Putamen (tissue), 1 donor: ENCODE measurements at regions not wholly inside any gene's neighbourhood (a gene's known extent, or its start where the extent isn't known, plus 50 kb on each side); places are given as distances from the start of the nearest gene placed in this dataset.

ENCODE experiments used
- DNase-seq: peaks from one replicate; pipeline ENCODE4 v3.0.0-alpha.2; 2016; ENCODE audit warnings: low spot score

GRCh38 chr12:88417531-88417930, 162.7 kb downstream of the KITLG start:
- DNase-seq = no peak

DNA sequence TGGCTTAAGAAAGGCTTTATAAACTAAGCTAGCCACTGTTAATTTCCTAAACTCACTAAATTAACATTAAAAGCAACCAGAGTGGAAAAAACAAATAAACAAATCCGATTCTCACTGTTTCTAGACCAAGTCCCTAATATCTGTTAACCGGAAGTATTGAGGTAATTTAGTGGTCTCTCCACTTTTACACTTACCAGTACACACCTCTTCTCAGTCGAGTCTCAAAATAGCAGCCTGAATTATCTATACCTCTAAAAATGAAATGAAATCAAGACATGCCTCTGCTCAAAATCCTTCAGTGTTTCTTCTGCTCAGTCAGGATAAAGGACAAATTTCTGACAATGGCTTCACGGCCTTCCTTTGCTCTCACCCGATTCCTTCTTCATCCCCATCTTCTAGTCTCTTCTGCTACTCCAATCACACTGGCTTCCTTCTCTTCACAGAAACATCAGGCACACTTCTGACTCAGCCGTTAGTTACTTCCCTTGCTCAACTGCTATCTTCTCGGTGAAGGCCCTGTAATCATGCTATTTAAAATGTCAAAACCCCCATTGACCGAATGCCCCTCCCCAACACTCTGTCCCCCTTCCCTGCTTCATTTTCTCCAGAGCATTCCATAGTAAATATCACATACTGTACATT, 161.3 kb downstream of the KITLG start:
- no peak for DNase-seq

DNA sequence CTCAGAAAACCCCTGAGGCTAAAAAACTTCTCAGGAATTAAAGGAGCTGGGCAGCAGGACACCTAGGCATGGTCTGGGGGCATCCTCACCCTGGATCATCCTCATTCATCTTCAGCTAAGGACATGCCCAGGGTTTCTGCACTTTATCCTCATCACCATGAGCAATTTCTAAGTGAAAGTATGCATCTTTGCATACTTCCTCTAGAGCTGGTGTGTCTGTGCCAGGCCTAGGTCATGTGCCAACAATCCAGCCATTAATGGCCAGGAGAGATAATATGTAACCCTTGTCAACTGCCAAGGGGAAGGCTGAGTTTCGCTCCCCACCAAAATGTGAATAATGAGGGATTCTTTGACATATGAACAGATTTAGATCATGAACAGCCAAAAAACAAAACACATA, 160.5 kb downstream of the KITLG start:
- no peak for DNase-seq

DNA sequence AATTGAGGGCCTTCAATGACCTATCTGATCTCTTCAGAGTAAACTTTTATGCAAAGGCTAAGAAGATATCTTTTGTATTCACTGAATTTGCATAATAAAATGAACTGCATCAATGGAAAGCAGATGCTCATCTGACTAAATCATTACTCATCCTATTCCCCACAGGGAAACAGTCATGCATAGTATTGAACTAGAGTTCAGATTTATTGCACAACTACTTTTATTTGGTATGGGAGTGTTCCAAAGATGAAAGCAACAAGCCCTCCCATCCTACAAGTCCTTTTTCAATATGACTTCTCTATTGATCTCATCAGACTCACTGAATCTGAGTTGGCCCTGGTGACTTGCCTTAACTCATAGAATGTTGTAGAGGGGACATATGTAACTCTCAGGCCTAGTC, 159.8 kb downstream of the KITLG start:
- DNase-seq = no peak

DNA sequence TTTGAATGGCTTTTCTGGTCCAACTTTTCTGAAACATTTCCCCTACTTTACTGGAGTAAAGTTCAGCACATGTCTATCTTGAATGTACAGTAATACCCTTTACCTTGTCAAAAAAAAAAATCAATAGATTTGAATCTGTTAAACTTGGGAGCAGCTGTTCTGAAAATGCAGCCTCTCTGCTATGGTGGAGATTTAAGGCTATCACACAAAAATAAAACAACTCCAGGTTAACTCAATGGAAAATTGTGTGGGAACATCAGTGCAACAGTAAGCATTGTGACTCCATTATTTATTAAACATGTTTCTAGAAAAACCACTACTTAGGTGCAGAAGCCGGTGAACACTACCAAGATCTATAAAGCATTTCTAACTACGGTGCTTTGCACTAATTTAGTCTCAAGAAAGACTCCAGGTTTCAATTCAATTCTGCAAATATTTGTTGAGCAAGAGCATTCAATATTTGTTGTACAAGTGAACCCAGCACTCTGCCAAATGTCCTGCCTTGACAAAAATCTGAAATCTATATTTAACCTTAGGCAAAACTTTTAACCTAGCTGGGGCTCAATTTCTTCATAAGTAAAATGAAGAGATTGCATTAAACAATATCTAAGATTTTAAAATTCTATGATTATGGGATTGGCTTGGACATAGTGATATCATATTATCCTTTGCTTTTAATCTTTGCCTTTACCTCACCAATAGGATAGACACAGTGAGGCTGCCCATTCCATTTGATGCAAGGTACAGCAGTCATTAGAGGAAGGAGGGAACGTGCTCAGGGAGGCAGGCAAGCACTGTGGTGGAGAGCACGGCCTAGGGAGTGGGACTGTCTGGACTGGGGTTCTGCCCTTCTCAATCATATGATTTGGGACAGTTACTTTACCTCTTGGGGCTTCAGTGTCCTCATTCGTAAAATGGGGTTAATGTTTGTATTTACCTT, 155.2 kb downstream of the KITLG start:
- DNase-seq = no peak

DNA sequence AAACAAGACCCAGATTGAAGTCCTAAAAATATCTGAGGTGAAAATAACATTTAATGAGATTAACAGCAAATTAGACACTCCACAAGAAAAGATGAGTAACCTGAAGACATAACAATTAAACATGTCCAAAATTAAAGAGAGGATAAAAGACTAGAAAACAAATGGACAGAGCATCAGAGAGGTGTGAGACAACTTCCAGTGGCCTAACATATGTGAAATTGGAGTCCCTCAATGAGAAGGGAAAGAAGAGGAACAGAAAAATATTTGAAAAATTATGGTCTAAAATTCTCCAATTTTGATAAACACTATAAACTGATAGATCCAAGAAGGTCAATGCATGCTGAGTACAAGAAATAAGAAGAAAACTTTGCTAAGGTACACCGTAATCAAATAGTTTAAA, 151.9 kb downstream of the KITLG start:
- no peak for DNase-seq

- no peak for DNase-seq
Measured at GRCh38 chr12:88431246-88431645, 149.0 kb downstream of the KITLG start.

DNA sequence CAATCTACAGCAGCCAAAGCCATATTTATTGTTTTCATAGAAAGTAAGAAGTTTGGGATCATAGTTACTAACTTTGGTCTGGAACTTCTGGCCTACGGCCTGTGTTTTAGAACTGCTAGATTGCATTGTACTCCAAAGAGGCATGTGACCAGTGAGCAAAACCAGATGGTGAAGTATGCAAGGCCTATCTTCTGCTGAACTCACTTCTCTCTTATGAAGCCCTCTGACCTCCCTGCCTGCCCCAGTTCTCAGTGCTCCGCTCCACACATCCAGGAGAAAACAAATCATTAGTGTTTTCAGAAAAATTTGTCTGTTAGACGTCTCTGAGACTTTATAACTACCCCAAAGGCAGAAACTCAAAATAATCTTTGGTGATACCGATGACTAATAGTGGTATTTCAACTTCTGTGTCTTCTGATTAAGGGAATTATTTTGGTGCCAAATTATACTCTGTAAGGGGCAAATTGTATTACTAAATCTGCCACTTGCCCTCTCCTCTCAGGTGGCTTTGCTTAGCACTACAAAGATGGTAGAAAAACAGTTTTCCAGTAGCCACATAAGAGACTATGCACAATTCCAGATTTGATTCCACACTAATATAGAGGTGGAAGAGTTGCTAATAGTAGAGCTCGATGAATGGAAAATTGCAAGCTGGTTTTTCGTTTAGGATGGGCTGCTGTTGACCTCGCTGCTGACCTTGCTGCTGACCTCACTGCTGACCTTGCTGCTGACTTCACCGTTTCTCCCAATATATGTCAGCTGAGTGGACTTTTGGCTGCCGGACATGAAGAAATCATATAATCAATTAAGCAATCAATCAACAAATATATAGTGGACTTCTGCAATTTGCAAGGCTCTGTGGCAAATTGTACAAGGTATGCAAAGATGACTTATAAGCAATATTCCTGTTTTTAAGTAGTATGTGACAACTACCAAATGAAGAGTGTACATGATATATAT, 147.5 kb downstream of the KITLG start:
- no peak for DNase-seq

DNA sequence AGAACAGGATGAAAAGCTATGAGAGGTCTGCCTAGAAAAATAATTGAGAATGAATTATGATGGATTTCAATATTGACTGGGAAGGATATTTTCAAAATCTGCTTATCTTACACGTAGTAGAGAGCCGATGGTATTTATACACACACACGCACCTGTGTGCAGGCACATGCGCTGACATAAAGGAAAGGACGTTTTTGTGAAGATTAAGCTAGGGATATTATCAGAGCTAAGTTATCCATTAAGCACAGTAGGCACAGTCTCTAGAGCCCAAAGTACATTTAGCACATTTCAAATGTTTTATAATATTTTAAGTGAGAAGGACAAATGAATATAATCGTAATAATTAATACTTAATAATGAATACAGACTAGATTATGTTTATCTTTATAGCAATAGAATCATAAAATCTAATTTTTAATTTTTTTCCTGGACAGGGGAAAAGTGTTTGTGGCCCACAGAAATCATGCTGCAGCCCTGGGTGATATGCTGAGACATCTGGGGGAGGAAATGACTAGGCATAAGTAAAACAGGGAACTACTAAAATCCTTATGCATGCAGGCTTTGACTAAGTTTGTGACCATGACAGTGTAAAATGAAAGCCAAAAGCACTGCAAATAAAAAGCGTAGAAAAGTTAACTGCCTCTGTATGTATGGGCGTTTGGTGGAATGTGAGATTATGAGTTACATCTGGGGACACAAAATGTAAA, 146.1 kb downstream of the KITLG start:
- DNase-seq = no peak

DNA sequence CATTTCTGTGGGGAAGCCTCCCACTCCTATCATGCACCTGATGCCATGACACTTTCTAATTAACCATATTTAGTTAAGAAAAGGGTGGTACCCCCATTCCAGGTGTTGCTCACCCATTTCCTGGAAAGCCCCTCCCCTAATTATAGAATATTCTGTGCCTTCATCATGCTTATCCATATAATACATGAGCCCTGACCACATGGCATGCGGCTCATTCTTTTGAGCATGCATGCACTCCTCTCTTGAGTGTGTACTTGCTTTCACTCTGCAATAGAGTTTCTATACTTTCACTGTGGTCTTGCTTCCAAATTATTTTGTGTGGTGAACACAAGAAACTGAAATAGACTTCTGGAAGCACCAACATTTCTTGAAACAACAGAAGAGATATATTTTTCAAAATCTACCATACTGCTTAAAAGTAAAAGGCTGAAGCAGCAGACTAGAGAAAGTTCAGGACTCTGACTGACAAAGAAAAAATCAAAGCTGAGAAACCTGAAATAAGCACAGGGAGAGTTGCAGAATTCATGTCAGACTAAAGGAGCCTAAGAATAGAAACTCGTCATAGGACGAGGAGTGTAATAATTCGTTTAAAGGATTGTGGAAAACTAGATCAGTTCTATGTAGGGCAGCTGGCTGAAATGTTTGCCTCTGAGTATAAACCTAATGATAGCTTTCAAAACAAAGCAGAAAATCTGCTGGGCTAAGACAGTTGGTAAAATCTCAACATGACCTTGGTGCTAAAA, 144.8 kb downstream of the KITLG start:
- peak; percentile 29 for DNase-seq

DNA sequence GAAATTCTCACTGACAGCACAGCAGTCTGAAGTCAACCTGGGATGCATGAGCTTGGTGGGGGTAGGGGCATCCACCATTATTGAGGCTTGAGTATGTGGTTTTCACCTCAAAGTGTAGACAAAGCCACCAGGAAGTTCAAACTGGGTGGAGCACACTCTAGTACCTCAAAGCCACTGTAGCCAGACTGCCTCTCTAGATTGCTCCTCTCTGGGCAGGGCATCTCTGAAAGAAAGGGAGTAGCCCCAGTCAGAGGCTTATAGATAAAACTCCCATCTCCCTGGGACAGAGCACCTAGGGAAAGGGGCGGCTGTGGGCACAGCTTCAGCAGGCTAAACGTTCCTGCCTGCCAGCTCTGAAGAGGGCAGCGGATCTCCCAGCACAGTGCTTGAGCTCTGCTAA, 143.0 kb downstream of the KITLG start:
- no peak for DNase-seq
